ENCODE measurements at regions not wholly inside any gene's neighbourhood (a gene's known extent, or its start where the extent isn't known, plus 50 kb on each side); places are given as distances from the start of the nearest gene placed in this dataset.

DNA sequence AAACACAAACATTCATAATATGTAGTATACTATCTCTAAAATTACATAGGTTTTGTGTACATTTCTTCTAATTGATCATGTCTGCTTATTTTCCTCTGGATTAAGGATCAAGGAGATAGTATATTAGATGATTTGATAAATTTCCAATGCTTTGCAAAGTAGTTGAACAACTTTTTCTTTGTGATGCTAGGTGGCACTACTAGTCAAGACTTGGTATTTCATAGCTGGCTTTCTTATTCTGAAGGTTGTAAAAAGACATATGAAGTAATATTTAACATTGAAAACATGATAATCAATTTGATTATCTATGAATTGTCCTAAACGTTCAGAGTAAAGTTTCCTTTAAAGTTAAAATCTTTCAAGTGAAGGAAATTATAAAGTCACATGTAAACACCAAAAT lies 106.1 kb upstream of the FGF10 start:
- H3K4me2 ChIP-seq (ENCODE audit: low read length): no peak overlapping the region

DNA sequence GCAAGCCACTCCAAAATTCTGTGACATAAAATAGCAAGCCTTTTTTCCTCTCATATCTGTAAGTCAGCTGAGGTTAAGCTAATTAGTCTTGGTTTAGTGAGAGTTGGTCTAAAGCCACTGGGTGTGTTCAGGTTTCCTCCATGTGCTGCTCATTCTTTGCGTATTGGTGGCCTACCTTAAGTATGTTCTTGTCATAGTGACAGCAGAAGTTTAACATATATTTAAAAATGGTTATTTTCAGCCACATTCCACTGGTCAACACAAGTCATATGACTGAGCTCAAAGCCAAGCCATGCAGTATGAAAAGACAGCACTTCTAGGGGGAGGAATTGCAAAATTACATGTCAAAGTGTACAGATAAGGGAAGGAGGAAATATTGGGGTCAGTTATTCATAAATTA lies 100.5 kb upstream of the FGF10 start:
- Histone ChIP-seq H3K4me1 (ENCODE audit: control insufficient read depth, low read length) (no peaks in the 10 kb centered on the region), H3K27ac (ENCODE audit: low read depth, low read length) (no peak overlapping the region), H3K4me2 (ENCODE audit: low read length) (no peak overlapping the region), H3F3A (ENCODE audit: control insufficient read depth, insufficient read depth) (no peaks in the 10 kb centered on the region), H3K9me2 (replicated peaks; ENCODE audit: control insufficient read depth, low read length) (no peaks in the 10 kb centered on the region), H3K9me3 (ENCODE audit: control insufficient read depth, insufficient read depth, low read length) (no peaks in the 10 kb centered on the region), H3K79me2 (ENCODE audit: control insufficient read depth, low read length) (no peaks in the 10 kb centered on the region), H3K36me3 (ENCODE audit: control insufficient read depth, low read length) (no peaks in the 10 kb centered on the region), H3K4me3 (ENCODE audit: low read length) (no peak overlapping the region), H4K20me1 (ENCODE audit: control insufficient read depth, insufficient read depth, low read depth, low read length) (no peaks in the 10 kb centered on the region), H3K27me3 (ENCODE audit: control insufficient read depth, low read length) (no peaks in the 10 kb centered on the region)
- TF ChIP-seq, protein P1, sequence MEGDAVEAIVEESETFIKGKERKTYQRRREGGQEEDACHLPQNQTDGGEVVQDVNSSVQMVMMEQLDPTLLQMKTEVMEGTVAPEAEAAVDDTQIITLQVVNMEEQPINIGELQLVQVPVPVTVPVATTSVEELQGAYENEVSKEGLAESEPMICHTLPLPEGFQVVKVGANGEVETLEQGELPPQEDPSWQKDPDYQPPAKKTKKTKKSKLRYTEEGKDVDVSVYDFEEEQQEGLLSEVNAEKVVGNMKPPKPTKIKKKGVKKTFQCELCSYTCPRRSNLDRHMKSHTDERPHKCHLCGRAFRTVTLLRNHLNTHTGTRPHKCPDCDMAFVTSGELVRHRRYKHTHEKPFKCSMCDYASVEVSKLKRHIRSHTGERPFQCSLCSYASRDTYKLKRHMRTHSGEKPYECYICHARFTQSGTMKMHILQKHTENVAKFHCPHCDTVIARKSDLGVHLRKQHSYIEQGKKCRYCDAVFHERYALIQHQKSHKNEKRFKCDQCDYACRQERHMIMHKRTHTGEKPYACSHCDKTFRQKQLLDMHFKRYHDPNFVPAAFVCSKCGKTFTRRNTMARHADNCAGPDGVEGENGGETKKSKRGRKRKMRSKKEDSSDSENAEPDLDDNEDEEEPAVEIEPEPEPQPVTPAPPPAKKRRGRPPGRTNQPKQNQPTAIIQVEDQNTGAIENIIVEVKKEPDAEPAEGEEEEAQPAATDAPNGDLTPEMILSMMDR (IDR thresholded peaks at IDR 0.05; ENCODE audit: low read depth, low read length, poor library complexity, severe bottlenecking): no peak
- TF ChIP-seq EZH2phosphoT487 (IDR thresholded peaks at IDR 0.05; ENCODE audit: borderline replicate concordance, low read length): no peak

More for the DNA sequence above, 106.1 kb upstream of the FGF10 start:
- Histone ChIP-seq H3K9me2 (replicated peaks; ENCODE audit: control insufficient read depth, low read length) (no peaks in the 10 kb centered on the region), H3F3A (ENCODE audit: control insufficient read depth, insufficient read depth) (no peaks in the 10 kb centered on the region), H3K27ac (ENCODE audit: low read depth, low read length) (no peak overlapping the region), H3K36me3 (ENCODE audit: control insufficient read depth, low read length) (no peaks in the 10 kb centered on the region), H3K4me3 (ENCODE audit: low read length) (no peak overlapping the region), H3K79me2 (ENCODE audit: control insufficient read depth, low read length) (no peaks in the 10 kb centered on the region), H4K20me1 (ENCODE audit: control insufficient read depth, insufficient read depth, low read depth, low read length) (no peaks in the 10 kb centered on the region), H3K27me3 (ENCODE audit: control insufficient read depth, low read length) (no peaks in the 10 kb centered on the region), H3K4me1 (ENCODE audit: control insufficient read depth, low read length) (no peaks in the 10 kb centered on the region), H3K9me3 (ENCODE audit: control insufficient read depth, insufficient read depth, low read length) (no peaks in the 10 kb centered on the region)
- TF ChIP-seq, protein P1 (IDR thresholded peaks at IDR 0.05; ENCODE audit: low read depth, low read length, poor library complexity, severe bottlenecking): no peak
- TF ChIP-seq EZH2phosphoT487 (IDR thresholded peaks at IDR 0.05; ENCODE audit: borderline replicate concordance, low read length): no peak

DNA sequence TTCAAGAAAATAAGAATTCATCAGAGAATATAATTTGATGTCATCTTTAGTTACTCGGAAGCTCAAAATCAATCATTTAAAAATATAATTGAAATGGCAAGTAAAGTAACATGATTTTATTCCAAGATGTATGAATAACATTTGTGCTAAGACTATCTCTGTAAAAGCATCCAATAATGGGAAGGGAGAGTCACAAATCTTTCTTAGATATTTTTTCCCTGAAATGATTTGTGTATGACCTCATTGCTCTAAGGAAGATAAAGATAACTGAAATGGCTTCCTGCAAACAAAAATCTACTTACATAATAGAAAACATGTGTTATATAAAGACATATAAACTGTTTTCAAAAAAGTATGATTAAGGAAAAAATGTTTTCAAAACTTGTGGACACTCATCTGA lies 97.4 kb upstream of the FGF10 start:
- Histone ChIP-seq H3F3A (ENCODE audit: control insufficient read depth, insufficient read depth) (no peaks in the 10 kb centered on the region), H3K9me2 (replicated peaks; ENCODE audit: control insufficient read depth, low read length) (no peaks in the 10 kb centered on the region), H3K36me3 (ENCODE audit: control insufficient read depth, low read length) (no peaks in the 10 kb centered on the region), H3K79me2 (ENCODE audit: control insufficient read depth, low read length) (no peaks in the 10 kb centered on the region), H3K4me1 (ENCODE audit: control insufficient read depth, low read length) (no peaks in the 10 kb centered on the region), H3K27me3 (ENCODE audit: control insufficient read depth, low read length) (no peaks in the 10 kb centered on the region), H3K9me3 (ENCODE audit: control insufficient read depth, insufficient read depth, low read length) (no peaks in the 10 kb centered on the region), H3K27ac (ENCODE audit: low read depth, low read length) (no peak overlapping the region), H3K4me2 (ENCODE audit: low read length) (no peak overlapping the region), H3K4me3 (ENCODE audit: low read length) (no peak overlapping the region), H4K20me1 (ENCODE audit: control insufficient read depth, insufficient read depth, low read depth, low read length) (no peaks in the 10 kb centered on the region)
- TF ChIP-seq EZH2phosphoT487 (IDR thresholded peaks at IDR 0.05; ENCODE audit: borderline replicate concordance, low read length): no peak
- TF ChIP-seq, protein P1 (IDR thresholded peaks at IDR 0.05; ENCODE audit: low read depth, low read length, poor library complexity, severe bottlenecking): no peak

DNA sequence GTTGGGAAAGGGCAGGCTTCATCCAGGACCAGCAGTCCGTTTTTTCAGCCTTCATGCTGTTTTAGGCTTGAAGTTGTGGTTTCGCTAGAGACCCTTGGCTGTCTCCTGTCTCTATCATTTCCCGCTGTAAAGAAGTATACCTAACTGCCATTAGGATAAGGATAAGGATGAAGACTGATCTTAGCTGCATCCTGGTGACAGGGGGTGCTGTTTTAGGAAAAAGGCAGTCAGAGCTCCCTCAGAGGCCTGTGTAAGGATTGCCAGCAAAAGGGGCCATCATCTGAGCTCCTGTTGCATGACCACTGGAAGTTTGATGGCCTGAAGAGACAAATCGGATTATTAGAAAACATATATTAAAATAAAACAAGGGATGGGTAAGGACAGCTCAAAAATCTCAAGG lies 64.8 kb upstream of the FGF10 start:
- Histone ChIP-seq H3K27ac (ENCODE audit: low read depth, low read length) (no peak overlapping the region), H3K4me3 (ENCODE audit: low read length) (no peak overlapping the region), H3K4me2 (ENCODE audit: low read length) (no peak overlapping the region), H3K27me3 (ENCODE audit: control insufficient read depth, low read length) (no peaks in the 10 kb centered on the region), H3F3A (ENCODE audit: control insufficient read depth, insufficient read depth) (no peaks in the 10 kb centered on the region), H3K79me2 (ENCODE audit: control insufficient read depth, low read length) (no peaks in the 10 kb centered on the region), H3K9me3 (ENCODE audit: control insufficient read depth, insufficient read depth, low read length) (no peaks in the 10 kb centered on the region), H3K4me1 (ENCODE audit: control insufficient read depth, low read length) (no peaks in the 10 kb centered on the region), H3K36me3 (ENCODE audit: control insufficient read depth, low read length) (no peaks in the 10 kb centered on the region), H3K9me2 (replicated peaks; ENCODE audit: control insufficient read depth, low read length) (no peaks in the 10 kb centered on the region), H4K20me1 (ENCODE audit: control insufficient read depth, insufficient read depth, low read depth, low read length) (no peaks in the 10 kb centered on the region)
- TF ChIP-seq EZH2phosphoT487 (IDR thresholded peaks at IDR 0.05; ENCODE audit: borderline replicate concordance, low read length): no peak
- TF ChIP-seq, protein P1 (IDR thresholded peaks at IDR 0.05; ENCODE audit: low read depth, low read length, poor library complexity, severe bottlenecking): no peak

All from DOHH2 (cell line).